ENCODE measurements at regions not wholly inside any gene's neighbourhood (a gene's known extent, or its start where the extent isn't known, plus 50 kb on each side); places are given as distances from the start of the nearest gene placed in this dataset.
"Not testable (repeated sequence)": the region's sequence is repeated elsewhere in the genome, so short reads cannot be mapped to it uniquely, and the experiment has no call there.

- H3K36me3 Mint-ChIP-seq (ENCODE audit: low read depth): peaks cover 5% of the 10 kb centered on the region
- H3K27me3 Mint-ChIP-seq (ENCODE audit: low read depth, poor library complexity): no peaks in the 10 kb centered on the region
- no peaks in the 10 kb centered on the region for H3K4me1 Mint-ChIP-seq
- TF ChIP-seq CTCF (IDR thresholded peaks at IDR 0.05): no peak
- peaks cover 7% of the 10 kb centered on the region for H3K9me3 Mint-ChIP-seq
- DNase-seq: no peak
- H3K4me3 Mint-ChIP-seq: no peak overlapping the region
- H3K27ac Mint-ChIP-seq: no peak overlapping the region
Observed at GRCh38 chrY:10627116-10627515, 1099.4 kb downstream of the TSPY10 start.

- not testable (repeated sequence) for H3K36me3 Mint-ChIP-seq (ENCODE audit: low read depth); H3K27ac Mint-ChIP-seq; DNase-seq; H3K4me3 Mint-ChIP-seq; H3K4me1 Mint-ChIP-seq; H3K27me3 Mint-ChIP-seq (ENCODE audit: low read depth, poor library complexity)
- peaks cover 30% of the 10 kb centered on the region for H3K9me3 Mint-ChIP-seq
Observed at GRCh38 chrY:10648813-10649212, 1121.1 kb downstream of the TSPY10 start.

- not testable (repeated sequence) for DNase-seq; H3K27me3 Mint-ChIP-seq (ENCODE audit: low read depth, poor library complexity); H3K27ac Mint-ChIP-seq; H3K4me3 Mint-ChIP-seq; H3K4me1 Mint-ChIP-seq
- peaks cover 16% of the 10 kb centered on the region for H3K36me3 Mint-ChIP-seq (ENCODE audit: low read depth)
- peaks cover 69% of the 10 kb centered on the region for H3K9me3 Mint-ChIP-seq
Observed at GRCh38 chrY:10657120-10657519, 1129.4 kb downstream of the TSPY10 start.

- peaks cover 10% of the 10 kb centered on the region for H3K36me3 Mint-ChIP-seq (ENCODE audit: low read depth)
Observed at GRCh38 chrY:10666785-10667184, 1139.1 kb downstream of the TSPY10 start.

GRCh38 chrY:10686414-10686813 is 1158.7 kb downstream of the TSPY10 start:
- Mint-ChIP-seq H3K27me3 (ENCODE audit: low read depth, poor library complexity) (no peaks in the 10 kb centered on the region), H3K4me3 (no peak overlapping the region), H3K36me3 (ENCODE audit: low read depth) (peaks cover 24% of the 10 kb centered on the region), H3K4me1 (no peaks in the 10 kb centered on the region), H3K9me3 (peaks cover 79% of the 10 kb centered on the region), H3K27ac (no peak overlapping the region)
- no peak for TF ChIP-seq CTCF (IDR thresholded peaks at IDR 0.05)
- DNase-seq: no peak

More at GRCh38 chrY:10666785-10667184, 1139.1 kb downstream of the TSPY10 start:
- Mint-ChIP-seq H3K9me3 (peaks cover 43% of the 10 kb centered on the region), H3K27me3 (ENCODE audit: low read depth, poor library complexity) (no peaks in the 10 kb centered on the region), H3K4me3 (no peak overlapping the region), H3K27ac (no peak overlapping the region), H3K4me1 (no peaks in the 10 kb centered on the region)
- DNase-seq: no peak
- no peak for TF ChIP-seq CTCF (IDR thresholded peaks at IDR 0.05)
